Nephron progenitor cell (in vitro differentiated cells): ENCODE measurements at regions not wholly inside any gene's neighbourhood (a gene's known extent, or its start where the extent isn't known, plus 50 kb on each side); places are given as distances from the start of the nearest gene placed in this dataset.
A peak's percentile ranks its signal among the peaks of the same experiment; 100 is the strongest.

Source experiments
- DNase-seq: peaks from one replicate; pipeline ENCODE4 v3.0.0; 2021
- H3K27ac Mint-ChIP-seq: 2 replicates; pipeline ENCODE4 v1.8.0; 2021; ENCODE audit warnings: mild to moderate bottlenecking, moderate library complexity, mixed read lengths
- H3K27me3 Mint-ChIP-seq: 2 replicates; pipeline ENCODE4 v1.8.0; 2021; ENCODE audit warnings: mild to moderate bottlenecking, low read depth, mixed read lengths; ENCODE audit not compliant: poor library complexity
- H3K36me3 Mint-ChIP-seq: 2 replicates; pipeline ENCODE4 v1.8.0; 2021; ENCODE audit warnings: low read depth, mixed read lengths
- H3K4me1 Mint-ChIP-seq: 2 replicates; pipeline ENCODE4 v1.8.0; 2021; ENCODE audit warnings: mixed read lengths
- H3K4me3 Mint-ChIP-seq: 2 replicates; pipeline ENCODE4 v1.8.0; 2021; ENCODE audit warnings: mild to moderate bottlenecking, moderate library complexity, mixed read lengths
- H3K9me3 Mint-ChIP-seq: 2 replicates; pipeline ENCODE4 v1.8.0; 2021; ENCODE audit warnings: mild to moderate bottlenecking, moderate library complexity, mixed read lengths
- TF ChIP-seq, protein P1 (sequence below): fragments of 200-600 bp; sonication (generic); IDR thresholded peaks from 2 replicates; pipeline ENCODE4 v1.5.0; 2021; ENCODE audit warnings: antibody characterized with exemption

- Mint-ChIP-seq H3K27me3 (peaks cover 5% of the 10 kb centered on the region), H3K4me1 (peaks cover 43% of the 10 kb centered on the region), H3K36me3 (no peaks in the 10 kb centered on the region), H3K4me3 (no peak overlapping the region), H3K27ac (peak overlapping the region; percentile 0), H3K9me3 (no peaks in the 10 kb centered on the region)
- DNase-seq = no peak
- TF ChIP-seq, protein P1, sequence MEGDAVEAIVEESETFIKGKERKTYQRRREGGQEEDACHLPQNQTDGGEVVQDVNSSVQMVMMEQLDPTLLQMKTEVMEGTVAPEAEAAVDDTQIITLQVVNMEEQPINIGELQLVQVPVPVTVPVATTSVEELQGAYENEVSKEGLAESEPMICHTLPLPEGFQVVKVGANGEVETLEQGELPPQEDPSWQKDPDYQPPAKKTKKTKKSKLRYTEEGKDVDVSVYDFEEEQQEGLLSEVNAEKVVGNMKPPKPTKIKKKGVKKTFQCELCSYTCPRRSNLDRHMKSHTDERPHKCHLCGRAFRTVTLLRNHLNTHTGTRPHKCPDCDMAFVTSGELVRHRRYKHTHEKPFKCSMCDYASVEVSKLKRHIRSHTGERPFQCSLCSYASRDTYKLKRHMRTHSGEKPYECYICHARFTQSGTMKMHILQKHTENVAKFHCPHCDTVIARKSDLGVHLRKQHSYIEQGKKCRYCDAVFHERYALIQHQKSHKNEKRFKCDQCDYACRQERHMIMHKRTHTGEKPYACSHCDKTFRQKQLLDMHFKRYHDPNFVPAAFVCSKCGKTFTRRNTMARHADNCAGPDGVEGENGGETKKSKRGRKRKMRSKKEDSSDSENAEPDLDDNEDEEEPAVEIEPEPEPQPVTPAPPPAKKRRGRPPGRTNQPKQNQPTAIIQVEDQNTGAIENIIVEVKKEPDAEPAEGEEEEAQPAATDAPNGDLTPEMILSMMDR = no peak
Observed at GRCh38 chr2:173750831-173751230, 214.3 kb downstream of the SP3 start.

- Mint-ChIP-seq H3K4me3 (no peak overlapping the region), H3K36me3 (no peaks in the 10 kb centered on the region), H3K4me1 (peaks cover 43% of the 10 kb centered on the region), H3K27me3 (peaks cover 9% of the 10 kb centered on the region), H3K27ac (no peak overlapping the region), H3K9me3 (no peaks in the 10 kb centered on the region)
- TF ChIP-seq, protein P1 = no peak
- DNase-seq = no peak
Observed at GRCh38 chr2:173751245-173751975, 213.8 kb downstream of the SP3 start.

DNA sequence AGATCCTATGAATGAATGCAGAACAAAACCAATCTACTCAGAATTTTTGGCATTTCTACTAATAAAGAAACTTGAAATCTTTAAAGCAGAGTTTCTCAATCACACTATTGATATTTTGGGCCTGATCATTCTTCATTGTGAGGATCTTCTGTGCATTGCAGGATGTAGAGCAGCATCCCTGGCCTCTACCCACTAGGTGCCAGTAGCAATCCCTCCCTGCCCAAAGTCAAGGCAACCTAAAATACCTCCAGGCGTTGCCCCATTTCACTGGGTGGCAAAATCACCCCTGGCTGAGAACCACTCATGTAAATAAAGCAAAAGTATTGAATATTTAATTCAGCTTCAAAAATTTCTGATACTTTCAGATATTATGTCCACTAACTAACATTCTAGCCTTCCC, 213.0 kb downstream of the SP3 start:
- Mint-ChIP-seq H3K27ac (no peak overlapping the region), H3K27me3 (peaks cover 9% of the 10 kb centered on the region), H3K4me1 (peaks cover 36% of the 10 kb centered on the region), H3K36me3 (no peaks in the 10 kb centered on the region), H3K4me3 (no peak overlapping the region), H3K9me3 (no peaks in the 10 kb centered on the region)
- TF ChIP-seq, protein P1 = no peak
- DNase-seq = no peak

- peaks cover 44% of the 10 kb centered on the region for H3K4me1 Mint-ChIP-seq
- no peak for DNase-seq
- TF ChIP-seq, protein P1 = no peak
- H3K27me3 Mint-ChIP-seq = peaks cover 9% of the 10 kb centered on the region
- no peaks in the 10 kb centered on the region for H3K9me3 Mint-ChIP-seq
- H3K4me3 Mint-ChIP-seq = no peak overlapping the region
- no peaks in the 10 kb centered on the region for H3K36me3 Mint-ChIP-seq
- H3K27ac Mint-ChIP-seq = no peak overlapping the region
Observed at GRCh38 chr2:173753441-173753840, 211.7 kb downstream of the SP3 start.

- peaks cover 9% of the 10 kb centered on the region for H3K27me3 Mint-ChIP-seq
- no peaks in the 10 kb centered on the region for H3K9me3 Mint-ChIP-seq
- TF ChIP-seq, protein P1 = no peak
- no peak overlapping the region for H3K27ac Mint-ChIP-seq
- no peak overlapping the region for H3K4me3 Mint-ChIP-seq
- no peak for DNase-seq
- H3K36me3 Mint-ChIP-seq = no peaks in the 10 kb centered on the region
- H3K4me1 Mint-ChIP-seq = peaks cover 38% of the 10 kb centered on the region
Observed at GRCh38 chr2:173754165-173754564, 211.0 kb downstream of the SP3 start.

- TF ChIP-seq, protein P1 = no peak
- no peaks in the 10 kb centered on the region for H3K36me3 Mint-ChIP-seq
- peaks cover 13% of the 10 kb centered on the region for H3K27me3 Mint-ChIP-seq
- H3K9me3 Mint-ChIP-seq = no peaks in the 10 kb centered on the region
- DNase-seq = no peak
- peak overlapping the region; percentile 55 for H3K27ac Mint-ChIP-seq
- no peak overlapping the region for H3K4me3 Mint-ChIP-seq
- peaks cover 32% of the 10 kb centered on the region for H3K4me1 Mint-ChIP-seq
Observed at GRCh38 chr2:173754837-173755236, 210.3 kb downstream of the SP3 start.
